GM23338 (cell line): ENCODE measurements at regions not wholly inside any gene's neighbourhood (a gene's known extent, or its start where the extent isn't known, plus 50 kb on each side); places are given as distances from the start of the nearest gene placed in this dataset.

Experiments
- ATAC-seq: fragments of 200-7000 bp; cut with Tn5 transposase; 3 replicates; pipeline ENCODE4 v1.9.1; 2020
- DNase-seq: peaks from one replicate; pipeline ENCODE4 v3.0.0-alpha.2; 2015; ENCODE audit warnings: low spot score
- H2AFZ ChIP-seq: fragments of 200-600 bp; sonication (generic); 2 replicates; pipeline ENCODE4 v1.8.0; 2016; ENCODE audit warnings: antibody characterized with exemption, mild to moderate bottlenecking, moderate library complexity
- H3F3A ChIP-seq: fragments of 200-600 bp; sonication (generic); replicated peaks from 2 replicates; pipeline ENCODE4 v1.8.0; 2017; ENCODE audit warnings: antibody characterized with exemption, mixed run types, low read depth
- H3K27ac ChIP-seq: fragments of 200-600 bp; sonication (generic); 2 replicates; pipeline ENCODE4 v1.6.1; 2016; ENCODE audit warnings: low read depth
- H3K27me3 ChIP-seq: fragments of 200-600 bp; sonication (generic); 2 replicates; pipeline ENCODE4 v1.8.0; 2016; ENCODE audit warnings: mild to moderate bottlenecking, mixed run types, moderate library complexity; ENCODE audit not compliant: insufficient read depth
- H3K36me3 ChIP-seq: fragments of 200-600 bp; sonication (generic); 2 replicates; pipeline ENCODE4 v1.8.0; 2016; ENCODE audit warnings: mild to moderate bottlenecking; ENCODE audit not compliant: insufficient read depth
- H3K4me1 ChIP-seq: fragments of 200-600 bp; sonication (generic); 2 replicates; pipeline ENCODE4 v1.8.0; 2016; ENCODE audit warnings: mild to moderate bottlenecking, moderate library complexity; ENCODE audit not compliant: insufficient read depth
- H3K4me2 ChIP-seq: fragments of 200-600 bp; sonication (generic); 2 replicates; pipeline ENCODE4 v1.7.1; 2017; ENCODE audit warnings: mixed run types
- H3K4me3 ChIP-seq: fragments of 200-600 bp; sonication (generic); 2 replicates; pipeline ENCODE4 v1.6.1; 2016; ENCODE audit warnings: mixed run types
- H3K79me2 ChIP-seq: fragments of 200-600 bp; sonication (generic); replicated peaks from 2 replicates; pipeline ENCODE4 v1.8.0; 2017; ENCODE audit warnings: mild to moderate bottlenecking; ENCODE audit not compliant: insufficient read depth
- H3K9me2 ChIP-seq: fragments of 200-600 bp; sonication (generic); 2 replicates; pipeline ENCODE4 v1.8.0; 2017; ENCODE audit not compliant: insufficient read depth
- H4K20me1 ChIP-seq: fragments of 200-600 bp; sonication (generic); replicated peaks from 2 replicates; pipeline ENCODE4 v1.8.0; 2017; ENCODE audit warnings: mild to moderate bottlenecking; ENCODE audit not compliant: insufficient read depth
- H3K27ac Mint-ChIP-seq: 2 replicates; pipeline ENCODE4 v1.8.0; 2020; ENCODE audit warnings: inconsistent platforms, mild to moderate bottlenecking, moderate library complexity, mixed read lengths
- H3K27me3 Mint-ChIP-seq: 3 replicates; pipeline ENCODE4 v1.8.0; 2022; ENCODE audit warnings: low read depth, mild to moderate bottlenecking, moderate library complexity, mixed read lengths, inconsistent platforms; ENCODE audit not compliant: insufficient read depth, poor library complexity
- H3K36me3 Mint-ChIP-seq: 3 replicates; pipeline ENCODE4 v1.8.0; 2021; ENCODE audit warnings: low read depth, mild to moderate bottlenecking, inconsistent platforms, moderate library complexity, mixed read lengths
- H3K4me1 Mint-ChIP-seq: 3 replicates; pipeline ENCODE4 v1.8.0; 2020; ENCODE audit warnings: mild to moderate bottlenecking, inconsistent platforms, mixed read lengths
- H3K4me3 Mint-ChIP-seq: 3 replicates; pipeline ENCODE4 v1.8.0; 2021; ENCODE audit warnings: moderate library complexity, mild to moderate bottlenecking, inconsistent platforms, mixed read lengths
- H3K9me3 Mint-ChIP-seq: 3 replicates; pipeline ENCODE4 v1.8.0; 2020; ENCODE audit warnings: moderate library complexity, mild to moderate bottlenecking, inconsistent platforms, mixed read lengths
- CREB1 ChIP-seq: fragments of 250-450 bp; sonication (Bioruptor Pico); IDR thresholded peaks from 2 replicates; pipeline ENCODE4 v1.5.0; 2020; ENCODE audit warnings: low read depth, mild to moderate bottlenecking, moderate library complexity
- CTCF ChIP-seq, 2 experiments: fragments of 200-600 bp in 1 of 2; sonication (generic) in 1 of 2; conservative IDR thresholded peaks; 2 replicates each; pipeline versions ENCODE4 v1.5.1 to v1.6.1; 2016 to 2017; ENCODE audit warnings: antibody characterized with exemption in 2 of 2, low read depth in 2 of 2, mild to moderate bottlenecking in 2 of 2, moderate library complexity in 1 of 2
- ETS1 ChIP-seq: IDR thresholded peaks from 2 replicates; pipeline ENCODE4 v1.6.1; 2016; ENCODE audit warnings: antibody characterized with exemption
- EZH2 ChIP-seq: fragments of 200-600 bp; sonication (generic); IDR thresholded peaks from one replicate; pipeline ENCODE4 v1.8.0; 2017; ENCODE audit warnings: antibody characterized with exemption, mild to moderate bottlenecking, low read depth; ENCODE audit not compliant: unreplicated experiment
- EZH2phosphoT487 ChIP-seq: fragments of 200-600 bp; sonication (generic); IDR thresholded peaks from one replicate; pipeline ENCODE4 v1.8.1; 2018; ENCODE audit warnings: antibody characterized with exemption; ENCODE audit not compliant: unreplicated experiment
- JUNB ChIP-seq: IDR thresholded peaks from one replicate; pipeline ENCODE4 v1.6.1; 2016; ENCODE audit warnings: antibody characterized with exemption; ENCODE audit not compliant: unreplicated experiment
- NANOG ChIP-seq: IDR thresholded peaks from 2 replicates; pipeline ENCODE4 v1.6.1; 2016; ENCODE audit warnings: antibody characterized with exemption, borderline replicate concordance
- POLR2AphosphoS5 ChIP-seq: IDR thresholded peaks from 2 replicates; pipeline ENCODE4 v1.6.1; 2016; ENCODE audit warnings: antibody characterized with exemption, low read depth
- REST ChIP-seq: IDR thresholded peaks from one replicate; pipeline ENCODE4 v1.6.1; 2018; ENCODE audit warnings: antibody characterized with exemption; ENCODE audit not compliant: unreplicated experiment
- STAT1 ChIP-seq: IDR thresholded peaks from one replicate; pipeline ENCODE4 v1.6.1; 2016; ENCODE audit warnings: antibody characterized with exemption; ENCODE audit not compliant: unreplicated experiment
- ZNF114 ChIP-seq: fragments of 250-450 bp; sonication (Bioruptor Pico); IDR thresholded peaks from 2 replicates; pipeline ENCODE4 v1.5.0; 2020; ENCODE audit warnings: mild to moderate bottlenecking, moderate library complexity
- ZNF331 ChIP-seq: fragments of 250-450 bp; sonication (Bioruptor Pico); IDR thresholded peaks from 2 replicates; pipeline ENCODE4 v1.5.0; 2020; ENCODE audit warnings: low read depth, mild to moderate bottlenecking, moderate library complexity
- ZNF462 ChIP-seq: fragments of 250-450 bp; sonication (Bioruptor Pico); IDR thresholded peaks from 2 replicates; pipeline ENCODE4 v1.5.0; 2020; ENCODE audit warnings: mild to moderate bottlenecking, moderate library complexity

- Histone ChIP-seq H3K27me3 (no peaks in the 10 kb centered on the region), H3F3A (no peaks in the 10 kb centered on the region), H3K4me2 (no peak overlapping the region), H3K4me3 (no peak overlapping the region), H3K9me2 (no peaks in the 10 kb centered on the region), H3K27ac (no peak overlapping the region), H2AFZ (no peak overlapping the region), H4K20me1 (no peaks in the 10 kb centered on the region), H3K36me3 (no peaks in the 10 kb centered on the region), H3K79me2 (no peaks in the 10 kb centered on the region), H3K4me1 (no peaks in the 10 kb centered on the region)
- Mint-ChIP-seq H3K4me3 (no peak overlapping the region), H3K9me3 (no peaks in the 10 kb centered on the region), H3K36me3 (no peaks in the 10 kb centered on the region; the same call in 2 of the 3 replicates), H3K27me3 (no peaks in the 10 kb centered on the region), H3K27ac (no peak overlapping the region), H3K4me1 (no peaks in the 10 kb centered on the region)
- TF ChIP-seq REST (no peak), ZNF331 (no peak), EZH2phosphoT487 (no peak), ZNF114 (no peak), NANOG (no peak), EZH2 (no peak), ETS1 (no peak), CTCF (conservative IDR thresholded peaks at IDR 0.05; ENCODE audit: low read depth in 2 of 2) (no peak), ZNF462 (CRISPR knock-in tag) (no peak), STAT1 (no peak), CREB1 (CRISPR knock-in tag) (no peak), POLR2AphosphoS5 (no peak), JUNB (no peak)
- no peak for DNase-seq
- no peak for ATAC-seq
Observed at GRCh38 chrX:44063606-44064005, 90.4 kb upstream of the NDP start.
